Activated CD8-positive, alpha-beta memory T cell treated with anti-CD3 and anti-CD28 coated beads for 36 hours (primary cell): ENCODE measurements at regions not wholly inside any gene's neighbourhood (a gene's known extent, or its start where the extent isn't known, plus 50 kb on each side); places are given as distances from the start of the nearest gene placed in this dataset.

ENCODE experiments used
- CTCF ChIA-PET: fragments of 350-600 bp; sonication (Branson Sonifier 250); formaldehyde crosslinking; loops from one replicate; lab custom pipeline; 2021; ENCODE audit warnings: antibody characterized with exemption; lab: Charles Lee
- POLR2A ChIA-PET: fragments of 350-600 bp; sonication (Branson Sonifier 250); formaldehyde crosslinking; loops from one replicate; lab custom pipeline; 2021; ENCODE audit warnings: antibody characterized with exemption; lab: Charles Lee

DNA sequence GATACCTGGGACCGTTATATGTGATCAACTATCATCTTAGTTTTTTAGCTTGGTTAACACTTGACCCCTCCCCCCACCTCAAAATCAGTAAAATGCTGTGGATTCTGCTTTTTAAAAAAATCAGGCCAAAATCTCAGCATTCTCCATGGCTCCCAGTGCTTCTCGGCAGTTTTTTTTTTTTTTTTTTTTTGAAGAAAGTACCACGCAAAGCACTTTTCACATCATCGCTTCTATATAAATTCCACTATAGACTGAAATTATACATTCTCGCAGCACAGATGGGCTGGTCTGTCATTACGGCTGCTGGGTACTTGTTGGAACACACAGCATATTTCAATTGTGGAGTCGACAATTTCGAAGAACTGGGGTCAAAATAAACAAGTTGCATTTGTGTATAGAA, 67.7 kb upstream of the PPARA start:
- POLR2A ChIA-PET: no interaction called here
- CTCF ChIA-PET: interaction anchor here (0.9 kb wide), 1 partner anchor 76 kb away, joined by 4 read pairs; no protein-coding TSS in a partner anchor

DNA sequence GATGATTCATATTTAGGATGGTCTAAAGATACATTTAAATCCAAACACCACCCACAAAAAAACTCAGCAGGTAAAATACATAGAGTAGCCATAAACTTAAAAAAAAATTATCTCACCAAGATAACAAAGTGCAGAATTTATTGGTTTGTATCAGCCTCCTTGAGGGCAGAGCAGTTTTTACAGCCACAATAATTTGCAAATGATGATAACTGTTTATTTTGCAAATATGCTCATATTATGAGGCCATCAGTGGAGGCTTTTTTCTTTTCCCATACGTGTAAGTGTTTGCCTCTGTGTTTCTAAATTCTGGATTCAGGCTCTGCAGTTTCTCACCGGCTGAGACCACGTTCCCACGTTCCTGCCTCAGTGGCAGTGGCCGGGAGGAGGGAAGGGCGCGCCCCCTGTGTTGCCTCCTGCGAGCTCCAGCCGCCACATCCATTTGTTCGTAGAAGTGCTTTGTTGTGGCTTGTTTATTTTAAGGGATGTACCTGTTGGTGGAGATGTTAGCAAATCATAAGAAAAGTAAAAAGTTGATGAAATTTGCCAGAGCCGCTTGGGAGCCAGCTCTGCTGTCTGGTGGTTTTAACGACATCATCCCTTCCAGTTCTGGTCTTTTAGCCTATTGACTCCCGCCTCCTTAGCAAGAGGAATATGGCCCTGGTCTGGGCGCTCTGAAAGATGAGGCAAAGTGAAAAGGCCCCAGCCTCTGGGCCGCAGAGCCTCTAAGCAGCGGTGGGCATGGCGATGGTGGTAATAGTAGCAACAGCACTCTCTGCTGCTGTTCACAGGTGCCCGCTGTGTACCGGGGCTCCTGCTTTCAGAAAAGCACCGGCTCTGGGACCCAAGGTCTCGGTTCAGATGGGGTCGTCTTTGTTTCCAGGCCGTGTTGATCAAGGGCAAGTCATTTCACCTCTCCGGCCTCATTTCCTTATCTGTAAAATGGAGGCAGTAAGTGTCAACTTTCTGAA, 66.7 kb upstream of the PPARA start:
- ChIA-PET CTCF (interaction anchor here (1.5 kb wide), 1 partner anchor 77 kb away, joined by 4 read pairs; no protein-coding TSS in a partner anchor), POLR2A (no interaction called here)

DNA sequence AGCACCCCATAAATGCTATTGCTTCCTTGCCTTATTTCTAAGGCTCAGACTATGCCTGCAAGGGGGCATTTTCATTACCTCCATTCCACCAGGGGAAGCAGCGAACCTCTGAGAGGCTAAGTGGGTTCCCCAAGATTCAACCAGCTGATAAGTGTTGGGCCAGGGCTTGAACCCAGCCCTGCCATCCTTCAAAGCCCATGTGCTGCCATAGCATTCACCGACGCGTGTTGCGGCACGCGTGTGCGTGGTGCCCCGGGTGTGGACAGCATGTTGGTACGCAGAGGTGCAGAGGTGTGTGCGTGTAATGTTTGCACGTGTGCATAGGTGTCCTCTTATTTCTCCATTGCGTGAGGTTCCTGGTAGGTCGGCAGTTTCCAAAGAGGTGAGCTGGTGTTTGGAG, 66.0 kb upstream of the PPARA start:
- CTCF ChIA-PET: interaction anchor here (1.5 kb wide), 1 partner anchor 78 kb away, joined by 4 read pairs; no protein-coding TSS in a partner anchor
- POLR2A ChIA-PET: no interaction called here

DNA sequence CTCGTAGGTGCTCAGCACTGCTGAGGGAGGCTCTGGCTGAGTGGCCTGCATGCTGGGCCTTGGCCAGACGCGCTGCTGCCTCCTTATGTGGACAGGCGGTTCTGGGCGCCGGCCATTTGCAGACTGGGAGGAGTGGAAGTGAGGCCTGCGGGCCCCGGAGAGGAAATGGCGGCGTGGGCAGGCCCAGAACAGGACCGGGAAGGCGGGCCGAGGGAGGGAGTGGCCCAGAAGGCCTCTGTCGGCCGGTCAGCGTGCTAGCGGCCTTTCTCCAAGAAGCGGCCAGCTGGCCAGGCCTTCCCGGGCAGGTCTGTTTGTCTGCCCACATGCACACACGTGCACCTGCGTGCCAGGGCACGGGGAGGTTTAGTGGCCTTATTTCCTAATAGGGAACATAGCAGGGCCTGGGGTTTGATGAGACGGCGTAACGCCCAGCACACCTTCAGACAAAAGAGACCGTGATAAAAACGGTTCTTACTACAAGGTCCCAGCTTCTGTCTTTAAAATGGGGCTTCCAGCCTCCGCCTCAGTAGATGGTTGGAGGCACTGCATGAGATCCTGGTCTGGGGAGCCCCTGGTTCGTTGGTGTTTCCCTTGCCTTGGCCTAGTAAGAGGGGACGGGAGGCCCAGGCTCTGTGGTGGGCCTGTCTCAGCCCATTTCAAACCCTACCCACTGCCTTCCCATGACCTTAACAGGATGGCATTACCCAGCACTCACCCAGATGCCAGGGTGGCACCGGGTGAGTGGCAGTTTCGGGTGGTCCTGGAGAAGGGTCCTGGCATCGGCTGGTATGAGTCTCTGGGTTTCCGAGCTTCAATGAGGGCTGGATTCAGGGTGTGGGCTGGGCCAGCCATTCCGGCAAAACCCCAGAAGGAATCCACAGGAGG, 65.1 kb upstream of the PPARA start:
- POLR2A ChIA-PET: no interaction called here
- CTCF ChIA-PET: interaction anchor here (1.5 kb wide), 1 partner anchor 79 kb away, joined by 4 read pairs; no protein-coding TSS in a partner anchor

DNA sequence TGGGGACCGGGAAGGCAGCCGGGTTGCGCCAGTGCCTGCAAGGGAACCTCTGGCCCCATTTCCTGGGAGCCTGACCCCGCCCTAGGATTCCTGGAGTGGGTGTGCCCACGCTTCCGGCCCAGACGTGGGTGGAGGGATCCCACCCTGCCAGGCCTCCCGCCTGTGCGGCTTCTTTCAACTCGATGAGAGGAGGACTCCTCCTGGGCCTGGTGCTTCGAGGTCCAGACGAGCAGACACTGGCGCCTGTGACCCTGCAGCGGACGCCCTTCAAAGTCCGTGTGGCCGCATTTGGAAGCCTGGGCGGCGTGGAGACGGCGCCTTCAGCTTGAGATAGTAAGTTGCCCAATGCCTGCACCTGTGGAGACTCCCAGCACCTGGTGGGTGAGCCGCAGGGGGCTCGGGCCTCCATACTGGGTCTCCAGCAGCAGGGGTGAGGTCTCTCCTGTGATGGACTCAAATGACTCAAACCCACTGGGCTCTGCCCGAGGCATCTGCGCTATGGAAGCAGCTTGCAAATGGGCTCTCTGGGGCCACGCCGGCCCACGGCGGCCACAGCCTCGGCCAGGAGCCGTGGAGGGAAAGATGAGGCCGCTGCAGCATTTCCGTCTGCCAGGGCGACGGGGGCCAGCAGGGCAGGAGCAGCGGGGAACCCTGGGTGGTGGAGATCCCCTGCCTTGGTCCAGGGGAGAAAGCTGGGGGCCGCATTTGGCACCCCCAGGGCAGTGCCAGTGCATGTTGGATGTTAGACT, 64.3 kb upstream of the PPARA start:
- CTCF ChIA-PET: no interaction called here
- POLR2A ChIA-PET: no interaction called here

DNA sequence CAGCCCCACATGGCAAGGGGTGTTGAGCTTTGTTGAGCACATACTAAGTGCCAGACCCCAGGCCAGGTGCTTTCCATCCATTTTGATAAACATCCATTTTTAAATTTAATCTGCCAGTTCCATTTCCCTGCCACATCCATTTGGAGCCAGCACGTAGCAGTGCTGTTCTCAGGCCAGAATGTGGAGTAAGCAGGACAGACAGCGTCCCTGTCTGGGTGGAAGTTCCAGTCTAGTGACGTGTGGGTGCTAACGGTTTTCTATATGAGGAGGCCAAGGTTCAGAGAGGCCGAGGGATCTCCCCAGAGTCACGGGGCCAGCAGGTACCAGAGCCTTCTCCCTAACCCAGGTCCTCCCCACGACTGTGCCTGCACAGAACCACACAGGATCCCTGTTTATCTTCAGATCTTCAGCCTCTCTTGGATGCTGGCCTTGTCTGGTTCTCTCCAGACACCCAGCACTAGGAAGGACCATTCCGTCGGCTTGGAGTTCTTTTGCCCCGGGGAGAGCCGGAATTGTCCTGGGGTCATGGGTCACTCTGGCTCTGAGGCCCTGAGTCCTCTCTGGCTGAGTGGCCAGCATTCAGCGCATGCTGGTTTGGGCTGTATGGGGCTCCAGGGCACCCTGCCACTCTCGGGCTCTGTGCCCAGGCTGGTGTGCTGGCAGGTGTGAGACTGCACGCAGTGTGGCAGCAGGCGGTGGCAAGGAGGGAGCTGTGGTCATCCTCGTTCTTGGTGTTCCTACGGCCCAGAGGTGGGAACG, 63.6 kb upstream of the PPARA start:
- ChIA-PET CTCF (no interaction called here), POLR2A (no interaction called here)

DNA sequence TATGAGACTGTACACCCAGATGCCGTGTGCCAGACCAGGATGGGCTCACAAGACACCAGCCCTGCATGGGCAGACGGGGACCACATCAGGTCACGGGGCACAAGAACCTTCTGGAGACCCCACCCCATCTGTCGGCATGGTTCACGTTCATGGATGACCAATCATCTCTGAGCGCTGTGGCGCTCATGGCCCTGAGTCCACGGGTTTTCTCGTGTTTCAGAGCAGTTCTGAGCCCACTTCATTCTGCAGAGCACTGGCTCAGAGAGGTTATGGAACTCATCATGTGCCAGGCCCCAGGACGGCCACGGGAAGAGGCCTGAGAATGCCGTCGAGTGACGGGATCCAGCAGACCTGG, 63.0 kb upstream of the PPARA start:
- POLR2A ChIA-PET: no interaction called here
- CTCF ChIA-PET: no interaction called here

DNA sequence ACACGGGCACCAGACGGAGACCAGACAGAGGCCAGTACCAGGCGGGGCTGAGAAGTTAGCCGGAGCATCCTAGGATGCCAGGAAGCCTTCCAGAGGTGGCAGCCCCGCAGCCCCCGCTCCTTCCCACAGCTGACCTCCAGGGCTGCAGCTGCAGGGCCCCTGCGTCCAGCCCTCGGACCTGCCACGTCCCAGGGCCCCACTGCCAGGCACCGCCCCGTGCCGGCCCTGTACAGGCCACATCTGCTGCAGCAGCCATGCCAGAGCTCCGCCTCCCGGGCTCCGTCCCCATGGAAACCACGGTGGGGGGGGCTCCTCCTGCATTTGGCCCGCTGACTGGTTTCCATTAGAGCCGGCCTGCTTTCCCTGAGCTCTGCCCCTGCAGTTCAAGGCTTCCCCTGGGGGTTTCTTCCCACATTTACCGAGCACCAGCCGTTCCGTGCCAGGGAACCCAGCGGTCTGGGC, 62.5 kb upstream of the PPARA start:
- ChIA-PET CTCF (no interaction called here), POLR2A (no interaction called here)

DNA sequence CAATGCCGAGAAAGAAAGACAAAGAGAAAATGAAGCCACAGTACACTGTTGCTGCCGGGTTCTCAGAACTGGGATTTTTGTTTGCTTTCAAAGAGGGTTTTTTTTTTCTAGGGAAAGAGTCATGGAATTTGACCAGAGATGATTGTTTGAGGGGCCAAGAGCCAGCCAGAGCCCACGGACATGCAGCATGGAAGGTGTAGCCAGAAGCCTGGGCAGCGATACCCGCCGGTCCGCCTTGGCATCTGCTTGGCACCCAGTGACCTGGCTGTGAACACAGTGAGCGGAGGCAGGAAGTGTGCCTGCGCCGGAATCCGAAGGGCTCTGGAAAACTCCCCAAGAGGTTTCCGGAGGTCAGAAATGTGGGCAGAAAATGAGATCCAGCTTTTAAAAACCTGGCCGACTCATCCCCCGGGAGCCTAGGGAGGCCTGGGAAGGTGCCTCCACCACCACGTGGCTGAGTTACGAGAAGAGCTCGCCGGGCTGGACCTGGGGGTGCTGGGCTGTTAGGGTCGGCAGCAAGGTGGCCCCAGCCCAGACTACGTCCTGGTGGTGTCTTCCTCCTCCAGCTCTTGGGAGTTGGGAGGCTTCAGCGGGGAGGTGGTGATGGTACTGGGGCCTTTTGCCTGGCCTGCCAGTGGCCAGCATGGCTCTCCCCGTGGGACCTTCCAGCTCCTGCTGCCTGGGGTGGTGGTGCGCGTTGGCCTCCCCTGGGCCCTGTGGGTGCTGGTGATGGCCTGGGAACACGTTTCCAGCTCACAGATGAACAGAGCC, 61.6 kb upstream of the PPARA start:
- CTCF ChIA-PET: interaction anchor here (0.7 to 1.1 kb wide), 2 partner anchors 34 to 75 kb away, joined by 3 read pairs; no protein-coding TSS in a partner anchor
- POLR2A ChIA-PET: no interaction called here

DNA sequence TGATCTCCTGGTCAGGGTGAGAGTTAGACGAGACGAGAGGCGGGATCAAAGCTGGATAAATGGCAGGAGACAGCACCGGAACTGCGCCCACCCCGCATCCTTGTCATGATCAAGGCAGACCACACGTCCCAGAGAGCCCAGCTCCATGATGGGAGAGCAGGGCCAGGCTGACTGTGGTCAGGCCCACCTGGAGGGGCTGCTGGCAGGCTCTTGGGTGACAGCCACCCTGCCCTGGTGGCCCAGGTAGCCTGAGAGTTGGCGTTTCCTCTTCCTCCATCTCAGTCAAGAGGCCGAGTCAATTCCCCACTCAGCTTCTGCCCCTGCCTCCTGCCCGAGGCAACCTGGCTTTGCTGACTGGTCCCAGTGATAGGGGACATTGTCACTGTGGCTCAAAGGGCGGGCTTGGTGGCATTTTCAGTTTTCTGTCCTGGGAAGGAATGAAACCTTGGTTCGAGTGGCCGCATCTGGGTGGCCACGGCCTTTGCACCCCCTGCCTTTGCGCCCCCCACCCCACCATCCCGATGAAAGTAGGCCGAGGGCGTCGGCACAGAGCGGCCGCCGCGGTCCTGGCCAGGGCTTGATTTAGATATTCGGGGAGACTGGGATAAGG, 60.8 kb upstream of the PPARA start:
- CTCF ChIA-PET: interaction anchor here (0.7 to 1.1 kb wide), 2 partner anchors 33 to 76 kb away, joined by 3 read pairs; no protein-coding TSS in a partner anchor
- POLR2A ChIA-PET: no interaction called here

DNA sequence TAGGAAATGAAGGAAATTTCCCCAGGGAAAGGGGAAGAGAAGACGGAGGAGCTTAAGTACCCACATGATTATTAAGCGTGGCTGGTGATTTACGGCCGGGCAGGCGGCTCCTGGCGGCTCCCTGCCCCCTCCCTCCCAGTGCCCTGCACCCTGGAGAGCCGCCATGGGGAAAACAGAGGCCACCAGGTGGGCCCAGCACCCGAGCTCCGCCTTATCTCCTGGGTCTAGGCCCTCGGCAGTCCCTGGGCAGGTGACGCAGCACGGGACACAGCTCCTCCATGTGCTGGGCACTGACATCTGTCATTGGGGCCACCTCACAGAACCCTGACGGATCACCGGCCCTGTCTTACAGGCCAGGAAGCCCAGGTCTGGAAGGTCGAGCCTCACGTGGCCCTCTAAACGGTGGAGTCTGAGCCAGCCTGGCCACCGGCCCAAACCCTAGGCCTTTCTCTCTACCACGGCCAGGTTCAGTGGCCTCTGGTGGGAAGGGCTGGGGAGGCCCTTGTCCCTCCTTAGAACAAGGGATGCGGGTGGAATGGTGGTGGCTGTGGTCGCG, 60.2 kb upstream of the PPARA start:
- ChIA-PET CTCF (no interaction called here), POLR2A (no interaction called here)

DNA sequence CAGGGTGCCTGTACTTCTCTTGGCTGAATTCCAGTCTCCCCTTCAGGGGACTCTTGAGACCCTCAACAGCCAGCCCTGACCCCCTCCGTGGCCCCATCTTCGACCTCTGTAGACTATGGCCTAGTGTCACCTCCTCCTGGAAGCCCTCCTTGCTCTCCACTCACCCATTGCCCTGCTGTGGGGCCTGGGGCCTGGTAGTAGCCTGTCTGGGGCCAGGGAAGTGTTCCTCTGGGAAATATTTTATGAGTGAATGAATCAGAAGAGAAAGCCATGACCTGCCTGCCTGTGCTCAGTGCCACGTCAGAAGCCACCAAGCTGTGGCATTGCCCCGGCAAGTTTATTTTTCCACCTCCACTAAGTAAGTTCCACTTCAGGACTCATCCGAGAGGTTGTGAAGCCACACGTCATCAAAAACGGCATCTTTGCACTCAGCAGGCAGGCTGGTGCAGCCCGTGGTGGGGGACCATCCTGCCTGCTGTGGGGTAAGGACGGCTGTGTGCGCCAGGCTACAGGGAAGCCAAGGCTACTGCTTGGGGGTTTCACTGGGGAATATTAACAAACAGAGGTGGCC, 59.6 kb upstream of the PPARA start:
- POLR2A ChIA-PET: no interaction called here
- CTCF ChIA-PET: interaction anchor here (0.6 kb wide), 1 partner anchor 190 kb away, joined by 3 read pairs; no protein-coding TSS in a partner anchor

DNA sequence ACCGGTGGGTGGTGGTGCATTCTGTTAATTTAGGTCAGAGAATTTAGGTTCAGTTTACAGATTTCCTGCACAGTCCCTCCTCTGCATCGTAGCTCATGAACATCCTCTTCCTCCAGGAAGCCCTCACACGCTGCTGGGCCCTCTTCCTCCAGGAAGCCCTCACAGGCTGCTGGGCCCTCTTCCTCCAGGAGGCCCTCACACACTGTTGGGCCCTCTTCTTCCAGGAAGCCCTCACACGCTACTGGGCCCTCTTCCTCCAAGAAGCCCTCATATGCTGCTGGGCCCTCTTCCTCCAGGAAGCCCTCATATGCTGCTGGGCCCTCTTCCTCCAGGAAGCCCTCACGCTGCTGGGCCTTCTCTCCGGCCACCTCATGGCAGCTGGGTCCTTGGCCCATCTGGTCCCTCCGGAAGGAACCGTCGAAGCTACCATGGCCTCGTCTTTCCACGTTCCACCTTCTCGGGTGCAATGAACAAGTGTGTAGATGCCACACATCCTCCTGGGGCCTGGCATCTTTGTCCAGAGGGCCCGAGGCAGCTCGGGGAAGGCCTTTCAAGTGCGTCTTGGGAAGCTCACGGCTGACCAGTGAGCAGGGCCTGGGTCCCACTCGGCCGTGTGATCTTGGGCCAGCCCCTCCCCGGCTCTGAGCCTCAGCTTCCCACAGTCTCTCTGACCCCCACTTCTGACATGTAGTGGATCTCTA, 58.9 kb upstream of the PPARA start:
- POLR2A ChIA-PET: no interaction called here
- CTCF ChIA-PET: interaction anchor here (0.6 kb wide), 1 partner anchor 191 kb away, joined by 3 read pairs; no protein-coding TSS in a partner anchor

DNA sequence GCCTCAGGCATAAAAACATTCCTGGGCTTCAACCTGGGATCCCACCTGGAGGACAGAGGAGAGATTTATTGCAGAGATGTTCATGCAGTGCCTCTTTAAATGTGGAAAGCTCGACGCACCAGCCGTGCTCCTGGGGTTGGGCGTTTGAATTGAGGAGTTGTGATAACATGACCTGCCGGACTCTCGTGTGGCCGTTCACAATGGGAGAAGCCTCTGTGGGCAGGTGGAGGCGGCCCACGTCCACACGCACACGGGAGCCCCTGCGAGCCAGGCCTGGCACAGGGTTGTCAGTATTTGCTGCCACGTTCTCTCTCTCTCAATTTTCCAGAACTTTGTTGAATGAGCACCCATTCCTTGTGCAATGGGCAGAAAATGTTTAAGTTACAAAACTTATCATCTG, 58.3 kb upstream of the PPARA start:
- CTCF ChIA-PET: no interaction called here
- POLR2A ChIA-PET: no interaction called here

DNA sequence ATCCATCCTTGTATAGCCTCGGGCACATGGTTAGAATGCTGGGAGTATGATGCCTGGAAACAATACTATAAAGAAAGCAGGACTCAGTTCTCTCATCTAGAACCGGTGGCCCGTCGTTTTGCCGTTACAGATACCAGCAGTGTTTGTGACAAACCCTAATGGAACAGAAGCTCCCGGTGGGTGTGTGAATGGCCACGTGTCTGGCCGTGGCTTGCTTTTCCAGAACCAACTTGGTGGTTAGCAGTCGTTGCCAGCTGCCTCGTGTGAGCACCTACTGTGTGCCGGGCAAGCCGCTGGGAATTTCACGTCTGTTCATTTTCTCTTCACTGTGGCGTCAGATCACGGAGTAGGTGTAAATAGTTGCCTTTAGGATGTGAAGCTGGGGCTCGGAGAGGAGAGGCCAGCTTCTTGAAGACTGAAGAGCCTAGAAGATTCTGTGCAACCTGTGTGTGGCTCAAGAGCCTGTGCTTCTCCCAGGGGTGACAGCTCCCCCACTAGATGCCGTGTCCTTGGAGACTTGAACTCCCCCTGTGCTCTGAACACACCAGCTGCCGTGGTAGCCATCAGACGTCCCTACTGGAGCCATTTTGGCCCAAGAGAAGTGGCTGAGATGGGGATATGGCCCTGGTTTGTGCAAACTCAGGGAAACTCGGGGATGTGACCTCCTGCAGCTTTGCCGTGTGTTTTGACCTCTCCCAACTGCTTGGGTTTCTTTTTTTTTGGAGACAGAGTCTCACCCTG, 57.5 kb upstream of the PPARA start:
- ChIA-PET POLR2A (no interaction called here), CTCF (interaction anchor here (0.7 to 1.5 kb wide), 3 partner anchors 12 to 86 kb away, joined by 3 to 4 read pairs (median 3); no protein-coding TSS in a partner anchor)
